GM18505 (cell line): ENCODE measurements at regions not wholly inside any gene's neighbourhood (a gene's known extent, or its start where the extent isn't known, plus 50 kb on each side); places are given as distances from the start of the nearest gene placed in this dataset.

Source experiments
- ATAC-seq: cut with Tn5 transposase; IDR thresholded peaks from one replicate; pipeline ENCODE4 v1.9.1; 2021; ENCODE audit not compliant: unreplicated experiment
- POLR2A ChIP-seq: IDR thresholded peaks from 4 replicates; pipeline ENCODE4 v1.6.1; 2011; ENCODE audit warnings: borderline replicate concordance; ENCODE audit not compliant: insufficient read depth, insufficient read length; ENCODE audit errors: extremely low read depth

DNA sequence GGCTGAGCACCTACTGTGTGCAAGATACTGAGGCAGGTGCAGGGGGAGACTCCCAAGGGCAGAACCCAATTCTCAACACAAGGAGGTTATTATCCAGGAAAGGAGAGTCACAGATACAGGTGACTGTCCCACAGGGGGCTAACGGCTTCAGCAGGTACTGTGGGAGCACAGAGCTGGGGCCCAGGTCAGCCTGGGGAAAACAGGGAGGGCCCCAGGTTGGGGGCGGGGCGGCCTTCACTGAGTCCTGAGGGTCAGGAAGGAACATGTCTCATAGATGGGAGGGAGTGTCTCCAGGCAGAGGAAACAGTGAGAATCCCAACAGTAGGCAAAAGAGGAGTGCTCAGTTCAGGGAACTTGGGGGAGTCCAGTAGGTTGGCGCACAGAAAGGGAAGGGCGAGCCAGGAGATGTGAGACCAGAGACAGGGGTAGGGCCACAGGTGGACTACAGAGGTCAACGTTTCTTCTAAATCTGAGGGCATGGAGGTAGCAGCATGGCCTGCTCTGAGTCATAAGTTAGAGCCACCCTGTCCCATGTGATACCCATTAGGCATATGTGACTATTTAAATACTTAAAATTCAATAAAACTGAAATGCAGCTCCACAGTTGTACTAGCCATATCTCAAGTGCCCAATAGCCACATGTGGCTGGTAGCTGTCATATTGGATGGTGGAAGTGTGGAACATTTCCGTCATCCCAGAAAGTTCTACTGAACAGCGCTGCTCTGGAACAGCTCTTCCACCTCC, 157.2 kb downstream of the TTC32 start:
- no peak for TF ChIP-seq POLR2A
- no peak for ATAC-seq

DNA sequence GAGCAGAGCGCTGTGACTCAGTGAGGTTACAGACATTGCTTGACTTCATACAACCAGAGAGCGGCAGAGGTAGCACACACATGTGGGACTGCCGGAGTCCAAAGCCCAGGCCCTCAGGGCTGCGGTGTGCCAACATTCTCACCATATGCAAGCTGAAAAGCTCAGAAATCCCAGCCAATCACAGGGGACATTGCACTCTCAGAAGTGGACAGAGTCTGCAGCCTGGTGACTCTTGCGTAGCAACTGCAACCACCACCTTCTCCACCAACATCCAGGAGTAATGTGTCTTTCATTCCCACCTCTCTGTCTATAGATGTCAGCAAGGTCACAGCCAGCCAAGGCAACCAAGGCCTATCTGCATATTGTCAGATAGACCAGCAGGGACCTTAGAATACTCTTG, 158.1 kb downstream of the TTC32 start:
- no peak for TF ChIP-seq POLR2A
- no peak for ATAC-seq

GRCh38 chr2:19742872-19743271, 158.9 kb downstream of the TTC32 start:
- ATAC-seq = no peak
- no peak for TF ChIP-seq POLR2A

DNA sequence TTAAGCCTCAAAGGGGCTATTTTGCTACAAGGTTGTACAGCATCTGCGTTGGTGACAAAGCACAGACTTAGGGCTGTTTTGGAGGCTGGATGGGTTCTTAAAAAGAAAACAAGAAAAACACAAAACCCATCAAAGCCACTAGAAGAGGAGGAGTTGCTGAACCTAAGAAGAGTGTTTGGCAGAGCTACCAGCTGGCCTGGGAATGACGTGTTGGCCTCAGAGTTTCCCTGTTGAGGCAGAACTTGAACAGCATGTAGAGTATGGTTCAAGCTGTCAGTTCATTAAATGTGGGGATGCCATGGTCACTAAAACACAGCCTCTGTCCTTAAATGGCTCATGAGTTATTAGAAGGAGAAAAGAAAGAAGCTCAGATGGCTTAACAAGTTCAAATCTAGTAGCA, 162.5 kb downstream of the TTC32 start:
- no peak for ATAC-seq
- no peak for TF ChIP-seq POLR2A

DNA sequence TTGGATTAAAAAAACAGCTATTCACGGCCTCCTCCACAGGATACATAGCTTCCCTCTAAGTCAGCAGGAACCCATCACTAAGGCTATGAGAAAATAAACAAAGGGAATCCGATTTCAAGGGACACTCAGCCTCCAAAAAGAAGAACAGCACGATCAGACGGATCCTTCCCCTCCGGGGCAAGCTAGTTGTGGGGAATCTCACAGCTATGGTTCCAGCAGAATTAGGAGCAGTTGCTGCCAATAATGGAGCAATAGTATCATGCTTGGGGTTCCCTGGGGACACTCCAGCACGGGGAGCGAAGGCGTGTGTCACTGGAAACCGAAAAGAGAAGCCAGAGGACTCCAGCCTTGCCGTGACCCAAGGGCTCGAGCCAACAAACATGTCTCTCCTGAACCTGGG, 163.1 kb downstream of the TTC32 start:
- ATAC-seq = no peak
- TF ChIP-seq POLR2A = no peak

GRCh38 chr2:19736191-19736831, 165.5 kb downstream of the TTC32 start:
- no peak for ATAC-seq
- no peak for TF ChIP-seq POLR2A

- ATAC-seq = no peak
These were observed 167.8 kb downstream of the TTC32 start for GRCh38 chr2:19733951-19734425.

DNA sequence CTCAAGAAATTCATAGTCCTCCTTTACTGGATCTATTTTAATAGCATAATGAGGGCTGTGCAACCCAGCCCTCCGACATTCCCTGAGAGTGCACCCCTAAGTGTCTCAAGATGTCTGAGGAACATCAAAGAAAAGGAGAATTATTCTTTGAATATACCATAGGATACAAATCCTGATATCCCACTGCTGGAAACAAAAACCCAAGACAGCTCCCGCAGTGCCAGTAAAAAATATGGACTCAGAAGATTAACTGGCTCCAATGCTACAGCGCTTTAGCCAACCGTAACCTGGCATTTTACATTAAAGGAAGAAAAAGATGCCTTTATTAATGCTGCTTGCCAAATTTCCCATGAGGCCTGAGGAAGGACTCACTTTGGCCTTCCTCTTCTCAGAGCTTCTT, 168.4 kb downstream of the TTC32 start:
- ATAC-seq = no peak
- TF ChIP-seq POLR2A = no peak

More at GRCh38 chr2:19733951-19734425, 167.8 kb downstream of the TTC32 start:
- TF ChIP-seq POLR2A = no peak

DNA sequence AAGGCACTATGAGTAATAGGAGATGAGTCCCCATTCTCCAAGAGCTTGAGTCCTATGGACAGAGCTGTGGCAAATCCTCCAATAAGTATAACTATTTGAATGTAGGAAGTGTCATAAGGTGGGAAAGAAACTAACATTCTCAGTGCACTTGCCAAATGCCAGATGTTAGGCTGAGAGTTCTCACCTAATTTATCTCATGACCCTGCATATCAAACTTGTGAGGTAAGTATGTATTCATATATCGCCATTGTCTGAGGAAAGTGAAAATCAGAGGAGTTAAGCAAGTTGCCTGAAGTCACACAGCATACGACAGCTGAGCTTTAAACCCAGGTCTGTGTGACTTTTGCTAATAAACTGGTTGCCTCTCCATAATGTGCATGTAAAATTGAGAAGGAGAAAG, 169.5 kb downstream of the TTC32 start:
- no peak for TF ChIP-seq POLR2A
- ATAC-seq = no peak

- no peak for ATAC-seq
- TF ChIP-seq POLR2A = no peak
These were observed 170.3 kb downstream of the TTC32 start for GRCh38 chr2:19731515-19731914.

- ATAC-seq = no peak
- no peak for TF ChIP-seq POLR2A
These were observed 170.7 kb downstream of the TTC32 start for GRCh38 chr2:19731037-19731436.

GRCh38 chr2:19728125-19728524, 173.7 kb downstream of the TTC32 start:
- ATAC-seq = no peak
- TF ChIP-seq POLR2A = no peak

- no peak for ATAC-seq
- no peak for TF ChIP-seq POLR2A
These were observed 176.4 kb downstream of the TTC32 start for GRCh38 chr2:19725392-19725791.

DNA sequence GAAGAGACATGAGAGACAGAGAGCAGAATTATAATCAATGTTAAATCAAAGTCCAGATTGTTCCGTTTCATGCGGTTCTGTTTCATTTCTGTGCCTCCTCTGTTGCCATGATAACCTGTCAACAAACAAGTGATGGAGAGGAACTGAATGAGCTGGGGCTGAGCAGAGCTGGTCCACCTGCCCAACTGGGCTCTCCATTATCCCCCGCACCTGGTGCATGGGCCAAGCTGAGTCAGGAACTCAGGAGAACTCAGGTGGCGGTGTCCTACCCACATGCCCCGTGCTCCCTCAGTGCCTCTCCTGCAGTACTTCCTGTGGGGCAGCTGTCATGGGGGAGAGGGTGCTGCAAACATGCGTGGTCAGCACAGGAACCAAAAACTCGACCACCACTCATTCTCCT, 178.8 kb downstream of the TTC32 start:
- no peak for ATAC-seq
- no peak for TF ChIP-seq POLR2A

- no peak for ATAC-seq
- no peak for TF ChIP-seq POLR2A
These were observed 179.2 kb downstream of the TTC32 start for GRCh38 chr2:19722531-19722971.

- TF ChIP-seq POLR2A = no peak
- no peak for ATAC-seq
These were observed 181.5 kb downstream of the TTC32 start for GRCh38 chr2:19720306-19720705.
